NB4 (cell line): ENCODE measurements at regions not wholly inside any gene's neighbourhood (a gene's known extent, or its start where the extent isn't known, plus 50 kb on each side); places are given as distances from the start of the nearest gene placed in this dataset.

ENCODE experiments used
- DNase-seq: peaks from one replicate; pipeline ENCODE4 v3.0.0; 2010; ENCODE audit warnings: low read depth
- H3K4me3 ChIP-seq: one replicate; pipeline ENCODE4 v1.5.1; 2011; ENCODE audit warnings: mild to moderate bottlenecking, low read depth, low read length, moderate library complexity
- MYC ChIP-seq: IDR thresholded peaks from 2 replicates; pipeline ENCODE4 v1.6.1; 2011; ENCODE audit warnings: low read depth, low read length
- POLR2A ChIP-seq: IDR thresholded peaks from 2 replicates; pipeline ENCODE4 v1.6.1; 2011; ENCODE audit warnings: mild to moderate bottlenecking; ENCODE audit not compliant: insufficient read length; ENCODE audit errors: extremely low read depth
- TF ChIP-seq, protein P1 (sequence below): IDR thresholded peaks from 2 replicates; pipeline ENCODE4 v1.6.1; 2011; ENCODE audit warnings: low read depth, low read length
- TF ChIP-seq, protein P2 (sequence below): IDR thresholded peaks from one replicate; pipeline ENCODE4 v1.5.1; 2012; ENCODE audit warnings: low read depth, low read length

DNA sequence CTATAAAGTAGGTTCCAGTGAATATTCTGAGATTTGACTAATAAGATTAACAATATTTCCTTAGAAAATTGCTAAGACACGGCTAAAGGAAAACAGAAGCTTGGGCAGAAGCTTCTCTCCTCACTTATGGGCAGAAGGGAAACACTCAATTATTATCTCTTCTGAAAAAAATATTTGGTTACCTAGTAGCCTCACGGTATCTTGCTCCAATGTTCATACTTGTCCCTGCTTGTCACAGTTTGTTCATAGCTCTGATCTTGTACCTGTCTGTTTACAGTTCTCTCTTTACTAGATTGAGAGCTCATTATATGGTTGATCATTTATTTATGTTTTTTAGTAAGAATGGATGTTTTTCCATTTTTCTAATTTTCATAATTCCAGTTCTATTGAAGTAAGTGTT, 458.0 kb upstream of the ATP2B1 start:
- H3K4me3 ChIP-seq: no peak overlapping the region
- TF ChIP-seq MYC (no peak), POLR2A (no peak)
- TF ChIP-seq, protein P1, sequence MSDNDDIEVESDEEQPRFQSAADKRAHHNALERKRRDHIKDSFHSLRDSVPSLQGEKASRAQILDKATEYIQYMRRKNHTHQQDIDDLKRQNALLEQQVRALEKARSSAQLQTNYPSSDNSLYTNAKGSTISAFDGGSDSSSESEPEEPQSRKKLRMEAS: no peak
- TF ChIP-seq, protein P2, sequence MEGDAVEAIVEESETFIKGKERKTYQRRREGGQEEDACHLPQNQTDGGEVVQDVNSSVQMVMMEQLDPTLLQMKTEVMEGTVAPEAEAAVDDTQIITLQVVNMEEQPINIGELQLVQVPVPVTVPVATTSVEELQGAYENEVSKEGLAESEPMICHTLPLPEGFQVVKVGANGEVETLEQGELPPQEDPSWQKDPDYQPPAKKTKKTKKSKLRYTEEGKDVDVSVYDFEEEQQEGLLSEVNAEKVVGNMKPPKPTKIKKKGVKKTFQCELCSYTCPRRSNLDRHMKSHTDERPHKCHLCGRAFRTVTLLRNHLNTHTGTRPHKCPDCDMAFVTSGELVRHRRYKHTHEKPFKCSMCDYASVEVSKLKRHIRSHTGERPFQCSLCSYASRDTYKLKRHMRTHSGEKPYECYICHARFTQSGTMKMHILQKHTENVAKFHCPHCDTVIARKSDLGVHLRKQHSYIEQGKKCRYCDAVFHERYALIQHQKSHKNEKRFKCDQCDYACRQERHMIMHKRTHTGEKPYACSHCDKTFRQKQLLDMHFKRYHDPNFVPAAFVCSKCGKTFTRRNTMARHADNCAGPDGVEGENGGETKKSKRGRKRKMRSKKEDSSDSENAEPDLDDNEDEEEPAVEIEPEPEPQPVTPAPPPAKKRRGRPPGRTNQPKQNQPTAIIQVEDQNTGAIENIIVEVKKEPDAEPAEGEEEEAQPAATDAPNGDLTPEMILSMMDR: no peak
- DNase-seq: no peak

DNA sequence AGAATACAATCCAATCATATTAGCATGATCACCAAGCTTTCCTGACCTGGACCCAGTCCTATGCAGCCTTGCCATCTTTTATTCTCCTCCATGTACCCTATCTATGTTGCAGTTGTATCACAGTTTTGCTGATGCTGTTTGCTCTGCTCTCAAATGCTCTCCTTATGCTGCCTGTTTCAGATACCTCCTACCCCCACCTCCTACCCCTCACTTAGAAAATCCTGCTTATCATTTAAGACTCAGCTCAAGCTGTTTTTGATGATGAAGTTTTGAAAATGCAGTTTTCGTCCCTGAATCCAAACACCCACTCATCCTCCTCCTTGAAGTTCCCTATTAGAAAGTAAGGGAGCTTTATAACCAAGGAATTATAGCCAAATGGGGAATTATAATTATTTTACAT, 457.4 kb upstream of the ATP2B1 start:
- TF ChIP-seq, protein P2: no peak
- TF ChIP-seq, protein P1: no peak
- TF ChIP-seq MYC (no peak), POLR2A (no peak)
- no peak for DNase-seq
- no peak overlapping the region for H3K4me3 ChIP-seq

DNA sequence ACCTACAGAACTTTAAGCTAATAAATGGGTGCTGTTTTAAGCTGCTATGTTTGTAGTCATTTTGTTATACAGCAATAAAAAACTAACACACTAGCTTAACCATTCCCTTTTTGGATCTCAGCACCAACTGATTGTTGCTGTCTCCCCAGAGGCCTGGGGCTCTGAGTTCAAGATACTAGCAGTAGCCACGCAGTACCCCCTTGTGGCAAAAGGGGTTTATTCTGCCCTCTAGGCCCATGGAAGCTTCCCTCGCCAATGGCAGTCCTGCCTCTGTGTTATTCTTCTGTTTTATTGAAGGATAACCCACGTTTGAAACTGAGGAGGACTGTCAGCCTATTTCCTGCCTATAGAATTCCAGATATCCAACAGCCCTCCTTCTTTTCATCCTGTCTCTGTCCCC, 455.3 kb upstream of the ATP2B1 start:
- H3K4me3 ChIP-seq: no peak overlapping the region
- DNase-seq: peak; percentile 13
- TF ChIP-seq, protein P1: no peak
- TF ChIP-seq, protein P2: peak; percentile 22

DNA sequence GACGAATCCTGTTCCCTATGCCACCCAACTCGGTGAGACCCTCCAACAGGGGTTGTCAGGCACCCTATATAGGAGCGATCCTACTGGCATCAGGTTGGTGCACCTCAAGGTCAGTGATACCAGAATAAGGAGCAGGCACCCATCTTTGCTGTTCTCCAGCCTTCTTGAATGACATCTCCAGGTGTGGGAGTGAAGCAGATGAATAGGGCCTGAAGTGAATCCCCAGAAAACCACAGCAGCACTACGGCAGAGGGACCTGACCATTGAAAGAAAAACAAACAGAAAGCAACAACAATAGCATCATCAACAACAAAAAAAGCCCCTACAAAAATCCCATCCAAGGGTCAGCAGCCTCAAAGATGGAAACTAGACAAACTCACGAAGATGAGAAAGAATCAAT, 445.2 kb upstream of the ATP2B1 start:
- H3K4me3 ChIP-seq: no peak overlapping the region
- no peak for DNase-seq
- TF ChIP-seq, protein P2: no peak
- TF ChIP-seq POLR2A (no peak), MYC (no peak)
- TF ChIP-seq, protein P1: no peak

DNA sequence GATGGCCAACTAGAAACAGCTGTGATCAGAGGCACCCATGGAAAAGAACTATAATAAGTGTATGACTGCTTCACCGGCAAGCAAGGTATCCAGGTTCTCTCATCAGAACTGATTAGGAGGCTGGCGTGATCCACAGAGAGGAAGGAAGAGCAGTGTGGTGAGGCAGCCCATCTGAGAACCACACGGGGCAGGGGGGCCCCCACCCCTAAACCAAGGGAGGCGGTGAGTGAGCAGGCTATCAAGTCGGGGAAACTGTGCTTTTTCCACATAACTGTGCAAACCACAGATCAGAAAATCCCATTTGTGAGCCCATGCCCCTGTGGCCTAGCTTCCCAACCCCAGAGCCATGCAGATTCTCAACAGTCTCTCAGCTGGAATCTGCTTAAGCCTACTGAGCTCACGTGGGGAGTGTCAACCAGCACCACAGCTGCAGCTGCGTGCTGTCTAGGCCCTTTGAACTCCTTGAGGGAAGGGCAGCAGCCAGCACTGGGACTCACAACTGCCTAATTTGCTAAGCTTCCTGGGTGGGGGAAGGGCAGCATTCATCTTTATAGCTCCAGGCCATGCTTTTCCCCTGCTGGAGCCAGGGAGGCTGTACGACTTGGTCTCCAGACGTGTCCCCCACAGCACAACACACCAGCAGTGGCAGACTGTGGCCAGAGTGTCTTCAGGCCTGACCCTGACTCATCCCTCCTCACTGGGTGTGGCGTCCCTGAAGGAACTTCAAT, 444.4 kb upstream of the ATP2B1 start:
- TF ChIP-seq, protein P1: no peak
- TF ChIP-seq POLR2A: no peak
- TF ChIP-seq, protein P2: no peak
- no peak for TF ChIP-seq MYC
- peak; percentile 5 for DNase-seq
- no peak overlapping the region for H3K4me3 ChIP-seq
